Middle frontal gyrus (tissue), 1 donor: ENCODE measurements at regions not wholly inside any gene's neighbourhood (a gene's known extent, or its start where the extent isn't known, plus 50 kb on each side); places are given as distances from the start of the nearest gene placed in this dataset.

ENCODE experiments used
- DNase-seq: peaks from one replicate; pipeline ENCODE4 v3.0.0-alpha.2; 2015; ENCODE audit warnings: low spot score; ENCODE audit errors: extremely low spot score

- DNase-seq, result no peak
Observed at GRCh38 chr3:150169330-150169940, 198.7 kb upstream of the PFN2 start.

GRCh38 chr3:150168698-150169097 is 198.0 kb upstream of the PFN2 start:
- DNase-seq, result no peak

GRCh38 chr3:150165396-150166094 is 194.8 kb upstream of the PFN2 start:
- DNase-seq, result no peak

GRCh38 chr3:150161011-150161410 is 190.3 kb upstream of the PFN2 start:
- no peak for DNase-seq

GRCh38 chr3:150158943-150159625 is 188.4 kb upstream of the PFN2 start:
- DNase-seq, result peak; percentile 57

GRCh38 chr3:150152567-150152966 is 181.9 kb upstream of the PFN2 start:
- no peak for DNase-seq

- DNase-seq, result no peak
Observed at GRCh38 chr3:150150633-150151032, 179.9 kb upstream of the PFN2 start.

GRCh38 chr3:150149651-150150051 is 179.0 kb upstream of the PFN2 start:
- DNase-seq, result no peak

GRCh38 chr3:150148227-150148626 is 177.5 kb upstream of the PFN2 start:
- no peak for DNase-seq

- DNase-seq, result no peak
Observed at GRCh38 chr3:150147776-150148175, 177.1 kb upstream of the PFN2 start.

- DNase-seq, result no peak
Observed at GRCh38 chr3:150146991-150147761, 176.5 kb upstream of the PFN2 start.

- DNase-seq, result no peak
Observed at GRCh38 chr3:150145659-150146058, 175.0 kb upstream of the PFN2 start.

GRCh38 chr3:150144191-150144708 is 173.6 kb upstream of the PFN2 start:
- DNase-seq, result no peak

- DNase-seq, result no peak
Observed at GRCh38 chr3:150142936-150143335, 172.2 kb upstream of the PFN2 start.

- DNase-seq, result no peak
Observed at GRCh38 chr3:150141790-150142326, 171.2 kb upstream of the PFN2 start.

GRCh38 chr3:150140614-150141321 is 170.1 kb upstream of the PFN2 start:
- no peak for DNase-seq

GRCh38 chr3:150138824-150139223 is 168.1 kb upstream of the PFN2 start:
- DNase-seq, result no peak

GRCh38 chr3:150136242-150136641 is 165.5 kb upstream of the PFN2 start:
- DNase-seq, result no peak

- no peak for DNase-seq
Observed at GRCh38 chr3:150135287-150135721, 164.6 kb upstream of the PFN2 start.

GRCh38 chr3:150133293-150133692 is 162.6 kb upstream of the PFN2 start:
- DNase-seq, result no peak
